NCI-H2196 (cell line): ENCODE measurements at regions not wholly inside any gene's neighbourhood (a gene's known extent, or its start where the extent isn't known, plus 50 kb on each side); places are given as distances from the start of the nearest gene placed in this dataset.
"Not testable (repeated sequence)": the region's sequence is repeated elsewhere in the genome, so short reads cannot be mapped to it uniquely, and the experiment has no call there.

Experiments used
- DNase-seq: peaks from one replicate; lab custom pipeline; 2025; ENCODE audit not compliant: unreplicated experiment; lab: John Stamatoyannopoulos, UW

DNA sequence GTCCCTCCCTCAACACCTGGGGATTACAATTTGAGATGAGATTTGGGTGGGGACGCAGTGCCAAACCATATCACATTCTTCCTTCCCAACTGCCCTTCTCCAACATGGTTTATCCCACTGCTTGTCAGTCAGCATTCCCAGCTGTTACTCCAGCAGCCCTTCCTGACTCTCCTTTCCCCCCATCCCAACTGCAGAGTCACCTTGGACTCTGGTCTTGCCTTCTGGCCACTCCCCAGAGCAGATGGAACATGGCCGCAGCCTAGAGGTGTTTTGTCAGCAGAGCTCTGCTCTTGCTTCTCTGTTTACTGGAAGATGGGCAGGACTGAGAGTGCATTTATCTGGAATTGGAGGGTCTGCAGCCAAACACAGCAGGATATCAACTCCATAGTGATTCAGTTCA, 51.2 kb upstream of the MEX3C start:
- DNase-seq = no peak

DNA sequence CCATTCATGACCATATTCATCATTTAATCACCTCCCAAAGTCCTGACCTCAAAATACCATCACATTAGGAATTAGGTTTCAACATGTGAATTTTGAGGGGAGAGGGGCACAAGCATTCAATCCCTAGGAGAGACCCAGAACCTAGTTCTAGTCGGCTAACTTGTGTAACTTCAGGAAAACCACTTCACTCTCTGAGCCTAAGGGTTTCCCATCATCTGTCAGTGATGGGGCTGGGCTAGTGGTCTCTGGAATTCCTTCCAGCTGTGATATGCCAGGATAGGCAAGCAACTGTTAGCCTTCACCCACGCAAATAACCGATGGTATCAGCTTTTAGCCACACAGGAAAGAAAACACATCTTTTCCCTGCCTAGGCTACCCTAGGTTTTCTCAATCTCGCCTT, 52.5 kb upstream of the MEX3C start:
- DNase-seq = no peak

DNA sequence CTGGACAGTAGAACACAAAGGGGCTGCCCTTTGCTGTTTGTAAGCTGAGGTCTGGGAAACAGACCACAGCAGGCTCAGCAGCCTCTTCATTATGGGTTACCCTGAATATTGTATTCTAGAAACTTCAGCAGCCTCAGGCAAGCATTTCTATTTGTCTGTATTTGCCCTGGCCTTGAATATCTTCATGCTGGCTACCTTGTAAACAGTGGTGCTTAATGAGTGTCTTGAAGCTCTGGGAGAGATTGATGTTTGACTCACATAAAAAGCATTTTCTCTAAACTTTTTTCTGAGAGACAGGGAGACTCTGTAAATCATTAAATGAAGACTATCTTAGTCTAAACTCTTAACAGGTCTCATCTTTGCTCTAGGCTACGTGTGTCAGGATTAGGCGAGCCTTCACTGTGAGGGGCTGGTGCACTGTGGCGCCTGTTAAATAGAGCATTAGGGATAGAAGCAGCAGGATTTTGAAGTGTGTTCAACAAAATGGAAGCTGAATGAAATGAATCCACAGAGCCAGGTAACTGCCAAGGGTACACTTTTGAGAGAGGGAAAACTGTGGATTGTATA, 53.1 kb upstream of the MEX3C start:
- no peak for DNase-seq

- no peak for DNase-seq
Measured at GRCh38 chr18:51251625-51252024, 54.1 kb upstream of the MEX3C start.

DNA sequence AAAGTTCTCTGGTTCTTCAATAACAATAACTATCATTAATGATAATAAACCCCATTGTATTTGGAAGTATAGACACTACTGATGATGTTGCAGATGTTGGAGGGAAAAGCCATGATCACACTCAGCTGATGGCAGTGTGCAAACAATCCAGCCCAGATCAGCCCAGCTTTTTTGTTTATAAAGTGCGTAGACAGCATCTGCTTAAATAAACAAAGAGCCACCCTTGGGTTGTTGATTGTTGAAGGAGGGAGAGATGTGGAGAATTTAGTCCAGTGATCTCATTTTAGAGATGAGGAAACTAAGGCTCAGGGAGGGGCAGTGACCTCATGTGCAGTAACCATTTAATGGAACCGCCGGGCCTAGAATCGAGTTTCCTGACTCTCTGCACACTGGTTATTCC, 56.0 kb upstream of the MEX3C start:
- DNase-seq = no peak

GRCh38 chr18:51255693-51256092, 58.2 kb upstream of the MEX3C start:
- DNase-seq = no peak

DNA sequence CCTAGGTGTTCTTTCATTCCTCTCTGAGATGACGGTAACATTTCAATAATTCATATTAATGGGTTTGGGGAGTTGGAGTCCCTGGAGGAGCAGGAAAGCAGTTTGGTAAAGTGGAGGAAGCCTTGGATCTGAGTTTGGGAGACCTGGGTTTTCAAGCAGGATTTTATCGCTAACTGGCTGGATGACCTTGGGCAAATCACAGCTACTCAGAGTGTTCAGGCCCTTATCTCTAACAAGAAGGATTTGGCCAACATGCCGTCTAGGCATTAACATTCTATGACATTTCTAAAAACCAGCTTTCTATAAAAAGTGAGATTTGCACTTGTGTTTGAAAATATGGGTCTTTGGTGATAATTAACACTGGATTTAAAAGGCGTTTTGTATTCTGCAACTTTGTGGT, 59.7 kb upstream of the MEX3C start:
- no peak for DNase-seq

DNA sequence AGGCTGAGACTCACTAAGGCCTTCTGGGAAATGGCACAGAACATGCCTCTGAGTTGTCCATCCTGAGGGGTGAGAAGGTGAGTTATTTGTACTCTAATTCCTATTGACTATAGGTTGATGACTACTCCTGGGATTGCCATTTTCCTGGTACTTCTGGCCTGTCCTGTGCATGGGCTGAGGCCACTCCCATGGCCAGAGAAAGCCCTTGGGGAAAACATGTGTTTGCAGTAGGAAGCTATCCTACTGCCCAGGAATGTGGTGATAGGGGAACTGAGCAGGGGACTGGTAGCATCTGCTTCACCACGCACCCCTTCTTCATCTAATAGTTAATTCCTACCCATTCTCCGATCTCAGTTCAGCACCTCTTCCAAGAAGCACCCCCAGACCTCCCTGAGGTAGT, 62.6 kb upstream of the MEX3C start:
- no peak for DNase-seq

DNA sequence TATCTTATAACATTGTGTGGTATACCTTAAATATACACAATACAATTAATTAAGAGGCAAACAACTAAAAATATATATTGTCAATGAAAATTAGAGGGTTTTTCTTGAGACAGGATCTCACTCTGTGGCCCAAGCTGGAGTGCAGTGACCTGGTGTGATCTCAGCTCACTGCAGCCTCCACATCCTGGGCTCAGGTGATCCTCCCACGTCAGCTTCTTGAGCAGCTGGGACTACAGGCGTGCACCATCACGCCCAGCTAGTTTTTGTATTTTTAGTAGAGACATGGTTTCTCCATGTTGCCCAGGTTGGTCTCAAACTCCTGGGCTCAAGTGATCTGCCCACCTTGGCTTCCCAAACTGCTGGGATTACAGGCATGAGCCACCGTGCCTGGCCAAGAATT, 68.6 kb upstream of the MEX3C start:
- not testable (repeated sequence) for DNase-seq

DNA sequence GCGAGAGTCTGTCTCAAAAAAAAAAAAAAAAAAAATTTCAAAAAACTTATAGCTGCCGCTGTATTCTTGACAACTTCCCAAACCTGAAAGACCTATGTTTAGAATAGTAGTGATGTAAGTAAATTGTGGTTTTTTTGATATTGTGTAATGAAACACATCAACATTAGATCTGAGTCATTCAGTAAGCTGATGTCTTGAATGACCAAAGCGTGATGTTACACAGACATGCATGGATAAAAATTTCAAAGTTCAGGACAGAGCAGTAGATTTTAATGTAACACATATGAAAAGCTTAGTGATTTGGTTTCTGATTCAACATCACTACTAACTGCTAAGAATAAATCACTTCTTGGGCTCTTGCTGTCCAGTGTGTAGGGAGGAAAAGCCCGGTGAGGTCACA, 69.3 kb upstream of the MEX3C start:
- no peak for DNase-seq

- no peak for DNase-seq
Measured at GRCh38 chr18:51273437-51273836, 76.0 kb upstream of the MEX3C start.

DNA sequence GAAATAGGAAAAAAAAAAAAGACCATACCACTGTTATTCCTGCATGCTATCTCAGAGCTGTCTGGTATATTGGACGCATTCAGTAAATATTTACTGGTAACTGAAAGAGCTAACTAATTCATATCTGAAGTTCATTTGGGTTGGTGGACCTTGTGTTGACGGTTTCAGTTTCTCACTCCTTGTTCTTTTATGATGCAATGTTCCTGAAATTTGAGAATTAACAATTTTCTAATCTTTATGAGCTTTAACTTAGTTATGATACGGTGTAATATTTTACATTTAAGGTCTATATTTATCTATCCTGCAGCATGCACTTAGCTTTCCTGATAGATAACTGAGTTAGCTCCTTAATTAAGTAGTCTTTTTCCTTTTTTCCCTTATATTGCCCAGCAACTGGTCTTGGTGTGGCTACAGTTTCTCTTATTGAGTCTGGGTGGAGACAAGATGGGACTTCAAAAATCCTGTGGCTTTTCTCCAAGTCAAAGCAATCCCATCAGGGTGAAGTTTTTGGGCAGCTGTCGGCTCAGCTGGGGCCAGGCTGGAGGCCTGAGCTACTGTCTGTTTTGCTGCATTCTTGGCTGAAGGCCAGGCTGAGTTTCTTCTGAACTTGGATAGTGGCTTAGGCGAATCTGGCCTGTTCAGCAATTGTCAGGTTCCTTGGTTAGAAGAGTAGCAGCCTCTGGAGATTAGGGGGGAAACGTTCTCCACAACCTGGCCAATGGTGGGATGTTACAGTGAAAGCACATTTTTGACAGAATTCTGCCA, 78.4 kb upstream of the MEX3C start:
- no peak for DNase-seq

DNA sequence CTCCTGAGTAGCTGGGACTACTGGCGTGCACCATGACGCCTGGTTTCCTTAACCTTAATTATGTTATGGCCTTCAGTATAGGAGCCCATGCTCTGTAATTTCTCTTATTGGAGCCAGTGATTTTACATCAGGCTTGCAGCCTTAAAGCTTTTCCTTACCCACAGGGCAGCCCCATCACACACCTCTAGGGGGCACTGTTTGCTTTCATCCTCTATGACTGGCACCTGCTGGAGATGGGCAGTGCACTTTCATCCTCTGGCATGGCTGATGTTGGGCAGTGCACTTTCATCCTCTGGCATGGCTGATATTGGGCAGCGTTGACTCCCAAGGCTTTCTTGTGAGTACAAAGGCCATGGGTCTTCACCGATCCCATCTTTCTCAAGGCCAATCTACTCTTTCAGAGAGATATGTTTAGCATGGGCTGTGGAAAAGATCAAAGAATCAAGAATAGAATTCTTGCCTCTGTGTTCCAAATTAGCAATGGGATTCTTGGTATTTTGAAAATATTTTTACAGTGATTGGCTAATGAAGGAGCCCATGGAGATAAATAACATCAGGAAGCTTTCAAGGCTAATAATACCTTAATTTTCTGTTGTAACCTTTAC, 80.7 kb upstream of the MEX3C start:
- DNase-seq = peak; percentile 28

DNA sequence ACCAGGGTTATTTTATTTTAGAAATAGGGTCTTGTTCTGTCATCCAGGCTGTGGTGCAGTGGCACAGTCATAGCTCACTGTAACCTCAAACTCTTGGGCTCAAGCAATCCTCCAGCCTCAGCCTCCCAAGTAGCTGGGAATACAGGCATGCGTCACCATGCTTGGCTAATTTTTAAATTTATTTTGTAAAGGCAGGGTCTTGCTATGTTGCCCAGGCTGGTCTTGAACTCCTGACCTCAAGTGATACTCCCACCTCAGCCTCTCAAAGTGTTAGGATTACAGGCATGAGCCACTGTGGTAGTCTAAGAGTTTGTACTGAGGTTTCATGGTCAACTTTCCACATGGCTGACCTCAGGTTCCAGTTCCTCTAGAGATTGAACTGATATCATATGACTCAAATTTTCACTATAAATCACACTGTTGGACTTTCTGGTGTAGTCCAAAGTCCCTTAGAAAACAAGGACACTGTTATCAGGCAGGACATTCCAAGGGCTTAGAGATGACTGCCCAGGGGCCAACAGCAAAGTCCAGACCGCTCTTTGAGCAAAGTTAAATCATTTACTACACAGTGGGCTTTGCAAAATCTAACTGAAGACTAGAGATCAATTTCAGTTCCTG, 82.0 kb upstream of the MEX3C start:
- DNase-seq = no peak

GRCh38 chr18:51287818-51288508, 90.5 kb upstream of the MEX3C start:
- DNase-seq = no peak

DNA sequence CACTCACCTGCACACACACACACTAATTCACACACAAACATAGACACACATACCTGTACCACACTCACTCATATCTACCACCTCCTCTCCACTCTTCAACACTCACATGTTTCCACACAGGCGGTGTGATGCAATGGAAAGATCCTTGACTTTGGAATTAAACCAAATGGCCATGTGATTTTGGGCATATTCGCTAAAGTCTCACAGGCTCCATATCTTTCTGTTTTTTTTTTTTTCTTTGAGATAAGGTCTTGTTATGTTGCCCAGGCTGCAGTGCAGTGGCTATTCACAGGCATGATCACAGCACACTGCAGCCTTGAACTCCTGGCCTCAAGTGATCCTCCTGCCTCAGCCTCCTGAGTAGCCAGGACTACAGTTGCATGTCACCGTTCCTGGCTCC, 91.1 kb upstream of the MEX3C start:
- DNase-seq = no peak

DNA sequence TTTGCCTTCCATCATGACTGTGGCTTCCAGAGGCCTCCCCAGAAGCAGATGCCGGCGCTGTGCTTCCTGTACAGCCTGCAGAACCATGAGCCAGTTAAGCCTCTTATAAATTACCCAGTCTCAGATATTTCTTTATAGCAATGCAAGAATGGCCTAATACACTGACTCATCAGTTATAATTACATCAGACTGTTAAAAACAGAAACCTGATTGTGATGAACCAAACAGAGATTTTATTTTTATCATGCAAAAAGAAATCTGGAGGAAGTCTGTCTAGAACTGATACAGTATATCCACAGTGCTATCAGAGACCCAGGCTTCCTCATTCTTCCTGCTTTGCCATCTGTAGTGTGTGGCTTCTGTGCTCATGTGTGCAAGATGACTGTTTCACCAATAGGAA, 93.4 kb upstream of the MEX3C start:
- no peak for DNase-seq

GRCh38 chr18:51300912-51301311, 103.4 kb upstream of the MEX3C start:
- DNase-seq = no peak

DNA sequence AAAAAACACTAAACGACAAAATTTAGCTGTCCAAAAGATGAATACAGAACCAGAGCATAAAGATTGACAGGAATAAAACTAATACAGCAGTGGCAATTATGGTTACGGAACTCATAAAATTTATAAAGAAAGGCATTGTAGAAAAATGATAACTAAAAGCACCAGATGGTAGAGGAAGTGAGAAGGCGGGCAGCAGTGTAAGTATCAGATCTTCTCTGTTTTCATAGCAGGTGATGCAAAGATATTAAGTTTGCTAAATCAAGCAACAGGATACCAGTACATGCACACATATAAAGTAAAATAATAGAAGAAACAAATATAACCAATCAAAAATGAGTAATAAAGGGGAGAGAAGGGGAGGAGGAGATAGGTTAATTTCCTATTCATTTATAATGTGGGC, 103.9 kb upstream of the MEX3C start:
- no peak for DNase-seq

GRCh38 chr18:51316677-51317076, 119.2 kb upstream of the MEX3C start:
- DNase-seq = no peak

GRCh38 chr18:51321696-51322095, 124.2 kb upstream of the MEX3C start:
- no peak for DNase-seq

GRCh38 chr18:51323961-51324360, 126.5 kb upstream of the MEX3C start:
- no peak for DNase-seq
